ENCODE measurements at regions not wholly inside any gene's neighbourhood (a gene's known extent, or its start where the extent isn't known, plus 50 kb on each side); places are given as distances from the start of the nearest gene placed in this dataset.
A peak's percentile ranks its signal among the peaks of the same experiment; 100 is the strongest.

DNA sequence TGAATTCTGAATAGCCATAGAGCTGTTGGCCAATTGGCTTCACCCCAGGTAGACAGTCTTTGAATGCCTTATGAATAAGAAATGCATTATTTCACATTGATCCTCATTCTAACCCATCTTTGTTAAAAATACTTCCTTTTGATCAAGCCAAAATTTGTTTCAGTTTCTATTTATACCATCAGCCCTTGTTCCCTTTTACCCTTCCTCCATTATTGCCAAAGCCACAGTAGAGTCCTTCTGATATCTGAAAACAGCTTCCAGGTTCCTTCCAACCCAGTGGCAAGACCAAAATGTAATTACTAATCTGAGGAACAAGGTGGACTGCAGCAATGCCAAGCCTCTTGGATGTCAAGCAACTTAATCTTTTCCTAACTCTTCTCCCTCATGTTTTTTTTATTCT lies 458.8 kb downstream of the BUD13 start:
- in situ Hi-C loops (cut with HindIII; ENCODE audit: low sequenced_read_pairs) = loop anchor here (5.0 kb wide), 1 partner anchor 67 kb away; no protein-coding TSS in a partner anchor
- no peak for DNase-seq (ENCODE audit: low spot score)

DNA sequence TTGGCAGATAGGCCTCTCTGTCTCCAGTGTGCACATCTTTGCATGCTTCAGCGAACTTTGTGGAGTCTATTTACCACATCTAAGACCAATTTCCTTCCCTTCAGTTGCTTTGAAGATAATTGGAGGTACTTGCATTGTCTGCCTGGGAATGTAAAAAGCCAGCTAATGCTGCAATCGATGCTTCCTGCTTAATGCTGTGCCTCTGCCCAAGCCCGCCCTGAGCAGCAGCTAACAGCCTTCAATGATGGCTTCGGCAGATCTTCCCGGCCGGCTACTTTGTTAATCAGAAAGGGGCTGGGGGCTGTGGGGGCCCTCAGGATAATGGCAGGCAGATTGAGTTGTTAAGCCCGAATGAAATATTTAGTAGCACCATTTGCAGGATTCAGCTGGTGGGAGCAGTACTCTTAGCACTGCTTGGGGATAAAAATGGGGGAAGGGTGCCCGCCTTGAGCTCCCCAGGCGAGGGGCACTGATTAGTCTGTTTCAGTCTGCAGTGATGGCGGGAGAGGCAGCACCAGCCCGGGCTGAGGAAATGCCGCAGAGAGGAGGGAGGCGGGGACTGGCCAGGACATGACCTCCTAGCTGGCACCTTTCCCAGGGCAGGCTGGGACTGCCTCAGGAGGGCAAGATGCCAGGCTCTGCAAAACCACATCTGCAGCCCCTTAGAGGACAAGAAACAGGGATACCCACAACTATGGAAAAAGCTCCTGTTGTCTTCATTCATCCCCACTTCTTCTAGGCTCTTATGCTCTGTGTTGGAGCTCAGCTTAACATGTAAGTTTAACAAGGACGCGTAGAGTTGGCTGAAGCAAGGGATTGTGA lies 460.0 kb downstream of the BUD13 start:
- in situ Hi-C loops (cut with HindIII; ENCODE audit: low sequenced_read_pairs) = loop anchor here (5.0 kb wide), 1 partner anchor 65 kb away; no protein-coding TSS in a partner anchor
- peak; percentile 32 for DNase-seq (ENCODE audit: low spot score)

DNA sequence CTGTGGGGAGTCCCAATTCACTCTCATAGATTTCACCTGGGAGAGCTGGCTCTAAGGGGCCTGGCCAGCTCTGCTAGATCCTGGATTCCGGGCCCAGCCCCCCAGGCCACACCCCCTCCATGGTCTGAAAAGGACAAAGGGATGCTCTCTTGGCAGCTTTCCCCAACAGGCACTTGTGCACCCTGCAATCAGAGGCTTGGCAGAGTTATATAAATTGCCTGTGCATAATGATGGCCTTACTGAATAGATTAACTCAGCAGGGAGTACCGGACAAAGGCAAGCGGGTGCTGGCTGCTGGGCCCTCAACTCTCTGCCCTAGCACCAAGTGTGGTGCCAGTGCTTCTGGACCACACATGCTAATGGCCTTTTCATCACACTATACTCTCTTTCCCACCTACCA lies 461.6 kb downstream of the BUD13 start:
- in situ Hi-C loops (cut with HindIII; ENCODE audit: low sequenced_read_pairs) = loop anchor here (5.0 kb wide), 1 partner anchor 64 kb away; no protein-coding TSS in a partner anchor
- no peak for DNase-seq (ENCODE audit: low spot score)

DNA sequence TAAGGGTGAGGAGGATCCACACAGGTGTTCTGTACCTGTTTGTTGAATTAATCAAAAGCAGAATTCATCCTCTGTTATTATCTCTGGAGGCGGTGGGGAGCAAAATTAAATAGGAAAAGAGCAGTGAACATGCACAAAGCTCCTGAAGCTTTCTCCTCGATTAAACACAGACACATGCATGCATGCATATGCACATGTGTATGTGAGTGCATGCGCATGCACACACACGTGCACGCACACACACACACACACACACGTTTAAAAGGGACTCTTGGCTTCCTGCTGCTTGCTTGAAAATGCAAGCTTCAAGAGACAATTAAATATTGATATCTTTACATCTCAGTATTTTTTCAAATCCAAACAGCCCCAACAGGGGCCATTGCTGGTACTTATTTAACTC lies 462.1 kb downstream of the BUD13 start:
- in situ Hi-C loops (cut with HindIII; ENCODE audit: low sequenced_read_pairs) = loop anchor here (5.0 kb wide), 1 partner anchor 63 kb away; no protein-coding TSS in a partner anchor
- DNase-seq (ENCODE audit: low spot score) = no peak

DNA sequence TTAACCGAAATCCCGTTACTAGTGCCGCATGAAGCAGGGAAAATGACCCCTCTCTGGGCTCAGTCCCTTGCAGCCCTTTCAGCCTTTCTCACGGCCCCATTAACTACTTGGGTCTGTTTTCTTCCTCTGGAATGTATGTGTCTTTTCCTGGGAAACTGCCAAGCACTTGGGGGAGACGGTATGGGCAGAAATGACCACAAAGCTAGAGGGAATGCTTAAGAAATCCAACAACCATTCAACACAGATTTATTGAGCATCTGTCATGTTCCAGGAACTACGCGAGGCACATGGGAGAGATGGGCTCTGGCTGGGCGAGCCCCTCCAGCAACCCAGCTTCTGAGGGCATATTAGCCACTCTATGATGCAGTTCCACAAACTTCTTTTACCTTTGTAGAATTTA lies 462.6 kb downstream of the BUD13 start:
- in situ Hi-C loops (cut with HindIII; ENCODE audit: low sequenced_read_pairs) = loop anchor here (5.0 kb wide), 1 partner anchor 63 kb away; no protein-coding TSS in a partner anchor
- no peak for DNase-seq (ENCODE audit: low spot score)

DNA sequence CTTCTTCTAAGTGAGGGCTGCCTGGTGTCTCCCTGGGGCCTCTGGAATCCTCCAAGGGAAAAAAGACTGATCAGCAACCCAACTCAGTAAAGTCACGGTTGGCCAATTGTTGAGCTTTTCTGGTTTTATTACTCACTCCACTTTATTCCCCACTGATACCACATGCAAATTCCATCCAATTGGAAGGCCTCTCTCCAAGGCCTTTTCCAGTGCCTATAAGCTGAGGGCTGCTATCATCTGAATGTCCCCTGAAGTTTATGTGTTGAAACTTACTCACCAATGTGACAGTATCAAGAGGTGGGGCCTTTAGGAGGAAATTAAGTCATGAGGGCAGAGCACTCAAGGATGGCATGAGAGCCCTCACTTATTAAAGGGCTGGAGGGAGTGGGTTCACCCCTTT lies 463.3 kb downstream of the BUD13 start:
- in situ Hi-C loops (cut with HindIII; ENCODE audit: low sequenced_read_pairs) = no loop called here
- no peak for DNase-seq (ENCODE audit: low spot score)

DNA sequence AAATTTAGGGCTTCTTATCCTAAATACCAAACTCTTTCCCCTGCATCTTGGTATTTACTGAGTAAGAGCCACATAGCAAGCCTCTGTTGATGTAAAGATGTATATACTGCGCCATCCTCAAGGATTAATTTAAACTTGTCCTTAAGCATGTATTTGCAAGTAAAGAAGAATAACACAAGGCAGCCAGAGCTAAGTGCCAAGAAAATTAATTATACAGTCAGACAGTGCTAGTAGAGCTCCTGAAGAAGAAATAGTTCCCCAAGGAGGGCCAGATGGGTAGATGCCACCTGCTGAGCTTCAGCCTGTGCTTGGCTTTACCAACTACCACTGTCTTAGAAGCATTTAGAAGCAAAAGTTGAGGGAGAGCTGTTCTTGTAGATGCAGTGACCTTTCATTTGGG lies 470.0 kb downstream of the BUD13 start:
- peak; percentile 22 for DNase-seq (ENCODE audit: low spot score)
- in situ Hi-C loops (cut with HindIII; ENCODE audit: low sequenced_read_pairs) = no loop called here

DNA sequence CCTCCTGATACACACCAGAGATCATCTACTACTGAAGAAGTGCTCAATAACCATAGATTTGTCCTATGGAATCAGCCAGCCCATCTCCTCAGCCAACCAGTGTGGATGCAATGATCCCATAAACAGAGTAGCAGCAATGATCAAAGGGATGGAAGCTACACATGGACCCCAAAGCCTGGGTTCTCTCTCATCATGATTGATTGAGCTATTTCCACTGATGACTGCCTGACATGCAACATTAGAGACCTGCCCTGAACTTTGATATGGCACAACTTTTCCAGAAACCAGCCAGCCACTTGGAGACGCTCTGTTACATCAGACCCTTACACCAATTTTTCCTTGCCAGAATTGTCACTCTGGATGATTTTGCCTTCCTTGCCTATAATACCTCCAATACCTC lies 471.6 kb downstream of the BUD13 start:
- in situ Hi-C loops (cut with HindIII; ENCODE audit: low sequenced_read_pairs) = no loop called here
- DNase-seq (ENCODE audit: low spot score) = no peak

DNA sequence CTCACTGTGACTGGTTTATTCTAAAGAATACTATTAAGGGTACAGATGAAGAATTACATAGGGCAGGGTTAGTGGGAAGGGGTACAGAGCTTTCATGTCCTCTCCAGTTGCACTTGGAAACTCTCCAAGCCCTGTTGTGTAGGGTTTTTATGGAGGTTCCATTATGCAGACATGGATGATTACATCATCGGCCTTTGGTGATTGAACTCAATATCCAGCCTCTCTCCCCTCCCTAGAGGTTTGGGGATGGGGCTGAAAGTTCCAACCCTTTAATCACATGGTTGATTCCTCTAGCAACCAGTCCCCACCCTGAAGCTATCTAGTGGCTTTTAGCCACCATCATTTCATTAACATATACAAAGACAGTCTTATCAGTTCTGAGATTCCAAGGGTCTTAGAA lies 472.6 kb downstream of the BUD13 start:
- in situ Hi-C loops (cut with HindIII; ENCODE audit: low sequenced_read_pairs) = no loop called here
- no peak for DNase-seq (ENCODE audit: low spot score)

DNA sequence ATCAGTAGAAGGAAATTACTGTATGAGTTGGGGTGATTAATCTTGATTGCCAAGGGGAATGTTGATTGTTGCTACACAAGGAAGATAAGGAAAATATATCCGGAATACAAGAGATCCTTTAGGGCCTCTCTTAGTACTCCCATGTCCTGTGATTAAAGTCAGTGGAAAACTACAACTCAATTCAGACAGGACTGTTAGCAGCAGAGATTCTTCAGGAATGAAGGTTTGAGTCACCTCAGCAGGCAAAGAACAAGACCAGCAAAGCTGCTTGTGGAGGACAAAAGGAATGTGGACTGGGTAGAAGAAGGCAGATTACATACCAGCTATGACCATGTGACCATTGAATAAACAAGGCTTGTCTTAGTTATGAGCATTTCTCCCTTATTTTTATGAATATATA lies 478.2 kb downstream of the BUD13 start:
- DNase-seq (ENCODE audit: low spot score) = no peak
- in situ Hi-C loops (cut with HindIII; ENCODE audit: low sequenced_read_pairs) = no loop called here

DNA sequence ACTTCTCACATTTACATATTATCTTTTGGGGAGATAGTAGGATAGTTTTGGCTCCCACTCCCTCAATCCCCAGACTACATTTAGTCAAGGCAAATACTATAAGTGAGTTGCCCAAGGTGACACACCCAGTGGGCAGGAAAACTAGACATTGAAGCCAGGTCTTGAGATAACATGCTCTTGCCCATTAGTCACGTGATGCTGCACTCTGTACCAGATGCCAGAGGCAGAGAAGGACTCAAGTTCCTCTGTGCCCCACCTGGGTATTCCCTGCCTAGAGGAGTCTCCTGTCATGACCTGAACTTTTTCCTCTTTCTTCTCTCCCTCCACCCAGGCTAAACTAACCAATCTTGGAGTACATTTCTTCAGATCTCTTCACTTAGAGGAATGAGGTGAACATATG lies 484.9 kb downstream of the BUD13 start:
- in situ Hi-C loops (cut with HindIII; ENCODE audit: low sequenced_read_pairs) = no loop called here
- DNase-seq (ENCODE audit: low spot score) = no peak

DNA sequence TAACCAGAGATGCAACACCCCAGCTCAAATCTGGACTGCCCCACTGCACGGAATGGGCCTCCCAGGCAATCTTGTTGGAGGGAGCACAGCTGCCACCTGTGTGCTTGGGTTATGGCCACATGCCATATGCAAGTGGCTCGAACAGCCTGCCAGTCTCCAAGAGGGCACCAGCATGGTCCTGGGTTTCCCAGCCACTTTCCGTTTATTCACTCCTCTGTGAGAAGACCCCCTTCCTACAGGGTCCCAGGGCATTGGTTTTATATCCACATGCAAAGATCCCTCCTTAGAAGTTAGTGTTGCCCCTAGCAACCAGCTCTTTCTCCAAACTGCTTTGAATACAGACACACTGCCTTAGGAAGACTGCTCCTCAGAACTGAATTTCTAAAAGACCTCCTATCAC lies 487.8 kb downstream of the BUD13 start:
- in situ Hi-C loops (cut with HindIII; ENCODE audit: low sequenced_read_pairs) = no loop called here
- DNase-seq (ENCODE audit: low spot score) = no peak

DNA sequence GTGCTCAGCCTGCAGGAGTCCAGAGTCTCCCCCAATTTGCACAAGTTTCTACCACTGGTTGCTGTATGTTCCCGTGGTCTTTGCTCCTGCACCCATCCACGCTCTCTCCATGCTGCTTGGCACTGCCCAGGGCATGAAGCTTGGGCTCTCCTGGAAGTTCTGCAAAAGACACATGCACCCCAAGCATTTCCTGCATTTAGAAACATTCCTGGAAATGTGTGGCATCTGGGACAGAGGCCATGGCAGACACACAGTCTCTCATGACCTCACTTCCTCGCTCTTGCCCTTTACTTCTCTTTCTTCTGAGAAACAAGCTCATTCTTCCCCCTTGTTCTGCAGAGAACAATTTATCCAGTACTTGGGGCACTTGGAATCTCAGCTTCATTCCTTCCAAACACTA lies 489.5 kb downstream of the BUD13 start:
- in situ Hi-C loops (cut with HindIII; ENCODE audit: low sequenced_read_pairs) = no loop called here
- DNase-seq (ENCODE audit: low spot score) = no peak

DNA sequence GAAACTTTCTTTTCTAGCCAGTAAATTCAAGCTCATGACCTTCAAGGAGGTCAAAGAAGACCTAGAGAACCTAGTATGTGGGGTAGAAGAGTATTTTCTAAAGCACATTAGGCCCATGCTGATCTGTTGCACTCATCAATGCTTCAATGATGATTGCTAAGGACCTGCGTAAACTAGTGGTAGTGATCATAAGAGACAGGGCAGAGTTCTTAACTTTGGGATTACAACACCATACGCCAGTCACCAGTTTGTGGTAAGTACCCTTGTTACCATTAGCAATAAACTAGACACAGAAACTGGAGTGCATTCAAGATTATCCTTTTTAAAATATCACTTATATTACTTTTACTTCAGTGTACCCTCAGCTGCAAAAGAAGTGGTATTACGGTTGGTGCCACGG lies 490.3 kb downstream of the BUD13 start:
- in situ Hi-C loops (cut with HindIII; ENCODE audit: low sequenced_read_pairs) = no loop called here
- no peak for DNase-seq (ENCODE audit: low spot score)

DNA sequence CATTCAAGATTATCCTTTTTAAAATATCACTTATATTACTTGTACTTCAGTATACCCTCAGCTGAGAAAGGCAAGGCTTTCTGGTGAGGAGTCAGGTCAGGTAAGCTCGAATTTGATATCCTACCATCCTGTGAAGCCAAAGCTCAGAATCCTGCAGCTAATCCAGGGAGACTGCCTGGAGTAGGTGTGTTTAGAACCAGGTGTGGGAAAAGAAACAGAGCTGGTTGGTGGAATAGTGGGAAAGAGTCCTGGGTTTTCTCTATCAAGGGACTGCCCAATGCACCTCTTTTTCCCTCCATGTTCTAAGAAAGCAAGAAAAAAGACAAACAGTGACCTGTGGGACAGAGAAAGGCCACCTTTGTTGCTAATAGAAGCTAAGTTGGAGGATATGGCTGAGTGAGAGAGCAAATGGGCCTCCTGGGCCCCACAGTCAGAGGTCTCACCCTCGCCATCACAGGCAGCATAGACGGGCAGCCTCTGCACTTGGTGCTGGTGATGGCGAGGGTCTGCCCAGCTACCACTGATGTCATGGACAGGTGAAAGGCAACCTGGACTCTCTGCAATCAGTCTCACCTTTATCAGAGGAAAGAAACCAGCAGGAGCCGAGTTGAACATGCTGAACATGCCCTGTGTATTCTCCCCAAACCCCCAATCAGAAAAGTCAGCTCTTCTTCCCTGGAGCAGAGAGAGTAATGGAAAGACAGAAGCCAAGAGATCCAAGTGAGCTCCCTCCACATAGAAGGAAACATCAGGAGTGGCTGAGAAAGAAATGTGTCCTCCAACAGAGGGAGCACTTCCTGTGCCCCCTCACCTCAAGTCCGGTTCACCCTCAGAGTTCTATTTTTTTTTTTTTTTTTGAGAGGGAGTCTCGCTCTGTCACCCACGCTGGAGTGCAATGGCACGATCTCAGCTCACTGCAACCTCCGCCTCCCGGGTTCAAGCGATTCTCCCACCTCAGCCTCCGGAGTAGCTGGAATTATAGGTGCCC lies 491.3 kb downstream of the BUD13 start:
- DNase-seq (ENCODE audit: low spot score) = no peak
- in situ Hi-C loops (cut with HindIII; ENCODE audit: low sequenced_read_pairs) = no loop called here

DNA sequence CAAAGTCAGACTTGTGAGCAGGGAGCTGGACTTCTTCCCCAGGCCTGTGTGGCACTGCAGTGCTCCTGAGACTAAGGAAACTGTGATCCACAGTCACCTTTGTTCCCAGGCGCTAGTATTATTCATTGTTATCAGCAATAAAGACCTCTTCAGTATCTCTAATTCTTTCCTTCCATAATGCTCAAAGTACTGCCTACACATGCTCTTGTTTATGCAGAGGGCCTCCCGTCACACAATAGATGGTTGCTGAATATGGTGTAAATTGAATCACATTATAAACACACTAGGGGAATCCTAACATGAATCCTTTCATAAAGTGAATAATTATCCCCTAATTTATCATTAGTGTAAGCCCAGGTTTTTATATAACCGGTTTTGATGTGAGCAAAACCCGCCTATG lies 493.3 kb downstream of the BUD13 start:
- in situ Hi-C loops (cut with HindIII; ENCODE audit: low sequenced_read_pairs) = no loop called here

DNA sequence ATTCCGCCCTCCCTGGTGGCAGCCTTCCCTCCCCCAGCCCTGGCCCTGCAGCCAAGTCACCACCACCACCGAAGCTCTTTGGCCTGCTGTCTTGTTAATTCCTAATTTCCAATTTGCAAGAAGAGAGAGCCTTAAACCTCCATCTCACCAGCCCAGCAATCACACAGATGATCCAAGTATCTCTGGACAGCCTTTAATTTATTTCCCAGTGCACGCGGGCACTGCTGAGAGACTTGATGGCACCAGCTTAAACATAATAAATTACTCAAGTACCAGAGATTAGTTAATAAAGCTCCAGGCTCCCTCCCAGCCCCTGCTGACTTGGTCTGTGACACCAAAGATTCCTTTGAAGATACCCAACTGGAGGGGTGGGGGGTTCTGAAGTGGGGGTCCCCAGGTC lies 494.7 kb downstream of the BUD13 start:
- in situ Hi-C loops (cut with HindIII; ENCODE audit: low sequenced_read_pairs) = no loop called here
- DNase-seq (ENCODE audit: low spot score) = no peak

More for the DNA sequence above, 493.3 kb downstream of the BUD13 start:
- no peak for DNase-seq (ENCODE audit: low spot score)

DNA sequence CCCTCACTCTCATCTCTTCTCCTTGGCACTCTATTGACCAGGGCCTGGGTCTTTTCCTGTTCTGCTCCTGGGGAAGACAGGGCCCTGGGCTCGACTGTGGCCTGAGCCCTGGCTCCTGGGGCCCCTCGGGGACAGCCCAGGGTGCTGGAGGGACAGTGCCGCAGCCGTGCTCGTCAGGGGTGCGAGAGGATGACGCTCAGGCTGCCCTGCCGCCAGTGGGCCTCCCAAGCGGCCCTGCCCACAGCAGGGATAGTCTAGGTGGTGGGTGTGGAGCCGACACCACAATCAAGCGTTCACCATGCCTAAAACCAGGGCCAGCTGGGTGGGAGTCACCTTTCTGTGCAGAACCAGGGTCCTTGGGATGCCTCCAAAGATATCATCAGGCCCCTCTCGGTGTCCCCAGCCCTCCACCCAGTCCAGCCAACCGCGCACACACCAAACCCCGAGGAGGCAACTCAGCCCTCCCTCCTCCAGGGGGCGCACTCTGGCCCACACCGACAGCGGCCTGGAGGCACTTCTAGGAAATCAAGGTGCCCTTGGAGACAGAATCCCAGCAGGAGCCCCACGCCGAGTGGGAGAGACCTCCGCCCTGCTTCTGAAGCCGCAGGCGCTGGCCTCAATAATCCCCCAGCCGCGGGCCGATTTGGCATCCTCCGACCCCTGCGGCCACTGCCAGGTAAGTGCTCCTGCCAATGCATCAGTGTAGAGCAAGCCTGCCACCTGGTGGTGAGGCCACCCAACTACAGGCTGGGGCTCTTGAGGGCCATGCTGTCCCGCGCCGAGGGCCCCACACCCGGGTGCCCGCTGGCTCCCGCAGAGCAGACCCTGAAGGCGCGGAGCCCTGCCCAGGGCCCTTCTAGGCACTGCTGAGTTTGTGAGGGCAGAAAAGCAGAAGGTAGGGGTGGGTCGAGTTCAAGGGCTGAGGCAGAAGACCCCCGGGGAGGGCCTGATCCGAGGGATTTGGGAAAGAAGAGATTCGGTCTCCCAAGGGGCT lies 496.4 kb downstream of the BUD13 start:
- DNase-seq (ENCODE audit: low spot score) = peak; percentile 66
- in situ Hi-C loops (cut with HindIII; ENCODE audit: low sequenced_read_pairs) = no loop called here

DNA sequence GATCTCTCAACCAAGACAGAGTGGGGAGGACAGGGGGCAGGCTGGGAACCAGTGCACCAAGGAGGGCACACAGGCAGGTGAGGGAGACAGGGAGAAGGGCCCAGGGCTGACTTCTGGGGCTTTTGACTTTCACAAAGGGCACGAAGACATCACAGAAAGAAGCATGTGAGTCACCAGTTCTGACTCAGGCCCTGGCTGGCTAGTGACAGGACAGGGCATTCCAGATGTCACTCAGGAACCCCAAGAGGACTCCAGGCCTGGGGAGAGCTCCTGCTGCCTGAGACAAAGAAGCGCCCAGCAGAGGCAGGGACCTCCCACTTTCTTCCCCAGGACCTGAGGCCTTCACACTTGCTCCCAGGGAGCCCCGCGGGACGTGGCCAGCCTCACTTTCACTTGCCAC lies 497.2 kb downstream of the BUD13 start:
- in situ Hi-C loops (cut with HindIII; ENCODE audit: low sequenced_read_pairs) = no loop called here
- DNase-seq (ENCODE audit: low spot score) = no peak

All from G401 (cell line).